Right lobe of liver (tissue), 6 donors: ENCODE measurements at regions not wholly inside any gene's neighbourhood (a gene's known extent, or its start where the extent isn't known, plus 50 kb on each side); places are given as distances from the start of the nearest gene placed in this dataset.

Experiments
- ATAC-seq, 4 donors: fragments of 200-7000 bp; cut with Tn5 transposase; one replicate each; pipeline ENCODE4 v1.9.1; 2020; ENCODE audit warnings: mild to moderate bottlenecking in 4 of 4, moderate library complexity in 4 of 4
- DNase-seq, 3 donors: peaks; one replicate each; pipeline ENCODE4 v3.0.0-alpha.2; 2020
- H3K27ac ChIP-seq, 3 donors: fragments of 200-600 bp; one replicate each; pipeline ENCODE4 v1.8.0; 2022
- H3K27me3 ChIP-seq, 2 donors: fragments of 200-600 bp; one replicate each; pipeline ENCODE4 v1.8.0; 2022
- H3K36me3 ChIP-seq, 4 donors: fragments of 200-600 bp; sonication (generic) in 1 of 4; one replicate each; pipeline versions ENCODE4 v1.5.1 to v1.8.0; 2017 to 2022; ENCODE audit warnings: control low read depth in 1 of 4
- H3K4me1 ChIP-seq, 4 donors: fragments of 200-600 bp; sonication (generic) in 1 of 4; one replicate each; pipeline versions ENCODE4 v1.5.1 to v1.8.0; 2017 to 2022; ENCODE audit warnings: control low read depth in 1 of 4
- H3K4me3 ChIP-seq, 3 donors: fragments of 200-600 bp; one replicate each; pipeline ENCODE4 v1.8.0; 2022
- H3K9me3 ChIP-seq, 4 donors: fragments of 200-600 bp; sonication (generic) in 1 of 4; one replicate each; pipeline versions ENCODE4 v1.5.1 to v1.8.0; 2017 to 2022; ENCODE audit warnings: control low read depth in 1 of 4
- POLR2A ChIP-seq: fragments of 450-650 bp; IDR thresholded peaks from one replicate; pipeline ENCODE4 v1.6.1; 2017; ENCODE audit warnings: antibody characterized with exemption, mild to moderate bottlenecking
- WGBS: methylation state at CpG from one replicate; pipeline ENCODE4 v1.1.6; 2018; ENCODE audit warnings: low coverage, low lambda C conversion rate; ENCODE audit not compliant: insufficient coverage; ENCODE audit errors: missing lambda C conversion rate; 5-methylcytosine and 5-hydroxymethylcytosine counted together
- intact Hi-C, 2 donors: fragments of 100-400 bp; cut with DNase I; formaldehyde crosslinking; loops; one replicate each; pipeline versions ENCODE4 v1.11.2 to v1.14.1; 2022
- TF ChIP-seq, protein P1 (sequence below), 4 donors: fragments of 200-600 bp in 3 of 4; fragments of 450-650 bp in 1 of 4; IDR thresholded peaks; one replicate each; pipeline versions ENCODE4 v1.5.1 to v1.8.0; 2016 to 2022; ENCODE audit warnings: antibody characterized with exemption in 4 of 4, mild to moderate bottlenecking in 2 of 4
- donor health status: DM: no; HTN: yes; CAD: no.
- donor health status: DM: no; HTN: no; CAD: no.
- donor health status: DM: no; HTN: no; CAD: no.
- donor health status: DM: no; HTN: yes; CAD: no.
- donor health status: DM: no; HTN: yes; CAD: no.

- no peak for TF ChIP-seq POLR2A
- TF ChIP-seq, protein P1, sequence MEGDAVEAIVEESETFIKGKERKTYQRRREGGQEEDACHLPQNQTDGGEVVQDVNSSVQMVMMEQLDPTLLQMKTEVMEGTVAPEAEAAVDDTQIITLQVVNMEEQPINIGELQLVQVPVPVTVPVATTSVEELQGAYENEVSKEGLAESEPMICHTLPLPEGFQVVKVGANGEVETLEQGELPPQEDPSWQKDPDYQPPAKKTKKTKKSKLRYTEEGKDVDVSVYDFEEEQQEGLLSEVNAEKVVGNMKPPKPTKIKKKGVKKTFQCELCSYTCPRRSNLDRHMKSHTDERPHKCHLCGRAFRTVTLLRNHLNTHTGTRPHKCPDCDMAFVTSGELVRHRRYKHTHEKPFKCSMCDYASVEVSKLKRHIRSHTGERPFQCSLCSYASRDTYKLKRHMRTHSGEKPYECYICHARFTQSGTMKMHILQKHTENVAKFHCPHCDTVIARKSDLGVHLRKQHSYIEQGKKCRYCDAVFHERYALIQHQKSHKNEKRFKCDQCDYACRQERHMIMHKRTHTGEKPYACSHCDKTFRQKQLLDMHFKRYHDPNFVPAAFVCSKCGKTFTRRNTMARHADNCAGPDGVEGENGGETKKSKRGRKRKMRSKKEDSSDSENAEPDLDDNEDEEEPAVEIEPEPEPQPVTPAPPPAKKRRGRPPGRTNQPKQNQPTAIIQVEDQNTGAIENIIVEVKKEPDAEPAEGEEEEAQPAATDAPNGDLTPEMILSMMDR (IDR thresholded peaks at IDR 0.05): no peak
- no peak for ATAC-seq
- Histone ChIP-seq H3K36me3 (no peaks in the 10 kb centered on the region), H3K4me1 (peaks cover 0 to 11% (median 3%) of the 10 kb centered on the region in 4 donors), H3K27me3 (no peaks in the 10 kb centered on the region), H3K4me3 (no peak overlapping the region), H3K9me3 (no peaks in the 10 kb centered on the region), H3K27ac (no peak overlapping the region)
- intact Hi-C loops: no loop called here
- DNase-seq: no peak
- 80% methylated on average over 3 of the region's 5 CpGs for WGBS
Measured at GRCh38 chr1:38120552-38121230, 74.1 kb upstream of the POU3F1 start.

- 72% methylated on average over 7 of the region's 9 CpGs for WGBS
Measured at GRCh38 chr1:38118976-38119375, 72.4 kb upstream of the POU3F1 start.

GRCh38 chr1:38117444-38117887, 70.9 kb upstream of the POU3F1 start:
- Histone ChIP-seq H3K4me3 (no peak overlapping the region), H3K27ac (no peak overlapping the region), H3K9me3 (no peaks in the 10 kb centered on the region), H3K36me3 (no peaks in the 10 kb centered on the region), H3K4me1 (peaks cover 0 to 21% (median 3%) of the 10 kb centered on the region in 4 donors), H3K27me3 (no peaks in the 10 kb centered on the region)
- peak; percentile 92 to 96 (median 95) for ATAC-seq
- no peak for TF ChIP-seq POLR2A
- TF ChIP-seq, protein P1 (IDR thresholded peaks at IDR 0.05): no peak
- intact Hi-C loops: no loop called here
- peak; percentile 76 to 98 (median 95) for DNase-seq
- WGBS: 0% methylated on average over 1 of the region's 11 CpGs

More at GRCh38 chr1:38118976-38119375, 72.4 kb upstream of the POU3F1 start:
- Histone ChIP-seq H3K9me3 (no peaks in the 10 kb centered on the region), H3K27me3 (no peaks in the 10 kb centered on the region), H3K36me3 (no peaks in the 10 kb centered on the region), H3K4me1 (peaks cover 0 to 20% (median 3%) of the 10 kb centered on the region in 4 donors), H3K4me3 (no peak overlapping the region), H3K27ac (no peak overlapping the region)
- no peak for TF ChIP-seq POLR2A
- TF ChIP-seq, protein P1 (IDR thresholded peaks at IDR 0.05): no peak
- intact Hi-C loops: no loop called here
- ATAC-seq (no peak), DNase-seq (no peak)

DNA sequence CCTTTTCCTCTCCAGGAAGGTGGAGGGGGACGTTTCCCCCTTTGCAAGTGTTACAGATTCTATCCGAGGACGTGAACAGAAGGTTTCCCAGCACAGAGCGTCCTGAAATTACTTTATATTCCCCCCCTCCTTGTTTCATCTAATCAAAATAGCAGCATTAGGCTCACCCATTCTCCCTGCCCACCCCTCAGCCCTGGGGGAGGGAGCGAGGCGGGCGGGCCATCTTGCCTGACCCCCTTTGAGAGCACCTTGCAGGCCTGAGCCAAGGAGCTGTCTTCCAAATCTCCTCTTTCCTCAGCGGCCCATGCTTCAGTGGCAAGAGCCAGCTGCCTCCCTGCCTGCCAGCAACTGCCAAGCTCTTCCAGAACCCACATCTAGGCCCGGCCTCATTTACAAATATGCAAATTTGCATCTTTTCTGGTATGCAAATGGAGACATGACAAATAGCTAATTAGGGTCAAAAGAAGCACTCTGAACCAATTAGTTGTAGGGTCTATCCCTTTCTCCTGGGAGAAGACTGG, 69.1 kb upstream of the POU3F1 start:
- Histone ChIP-seq H3K9me3 (no peaks in the 10 kb centered on the region), H3K27ac (no peak overlapping the region), H3K27me3 (no peaks in the 10 kb centered on the region), H3K36me3 (no peaks in the 10 kb centered on the region), H3K4me3 (no peak overlapping the region), H3K4me1 (peaks cover 0 to 21% (median 3%) of the 10 kb centered on the region in 4 donors)
- intact Hi-C loops: no loop called here
- ATAC-seq (no peak), DNase-seq (no peak)
- TF ChIP-seq, protein P1 (IDR thresholded peaks at IDR 0.05): no peak
- no peak for TF ChIP-seq POLR2A
- WGBS: 79% methylated on average over 3 of the region's 9 CpGs
